Activated CD4-positive, CD25-positive, alpha-beta regulatory T cell treated with anti-CD3 and anti-CD28 coated beads, Interleukin-2, amount 50 U/mL, for 16 hours (primary cell): ENCODE measurements at regions not wholly inside any gene's neighbourhood (a gene's known extent, or its start where the extent isn't known, plus 50 kb on each side); places are given as distances from the start of the nearest gene placed in this dataset.

Experiments
- DNase-seq: peaks from one replicate; pipeline ENCODE4 v3.0.0-alpha.2; 2020; ENCODE audit warnings: low read depth, low spot score

GRCh38 chr11:15801616-15802015 lies 554.7 kb downstream of the SOX6 start:
- DNase-seq, result no peak

- DNase-seq, result no peak
These were observed 550.6 kb downstream of the SOX6 start for GRCh38 chr11:15805726-15806125.

GRCh38 chr11:15806217-15806616 lies 550.1 kb downstream of the SOX6 start:
- DNase-seq, result no peak

- DNase-seq, result no peak
These were observed 548.5 kb downstream of the SOX6 start for GRCh38 chr11:15807827-15808226.

GRCh38 chr11:15810082-15810481 lies 546.3 kb downstream of the SOX6 start:
- no peak for DNase-seq

- DNase-seq, result no peak
These were observed 545.8 kb downstream of the SOX6 start for GRCh38 chr11:15810525-15810924.

GRCh38 chr11:15815246-15816195 lies 540.8 kb downstream of the SOX6 start:
- DNase-seq, result no peak

- no peak for DNase-seq
These were observed 540.0 kb downstream of the SOX6 start for GRCh38 chr11:15816260-15816871.

- no peak for DNase-seq
These were observed 539.3 kb downstream of the SOX6 start for GRCh38 chr11:15817001-15817400.

- no peak for DNase-seq
These were observed 538.1 kb downstream of the SOX6 start for GRCh38 chr11:15818132-15818842.

GRCh38 chr11:15819679-15820286 lies 536.6 kb downstream of the SOX6 start:
- no peak for DNase-seq

- DNase-seq, result no peak
These were observed 534.9 kb downstream of the SOX6 start for GRCh38 chr11:15821451-15821850.

GRCh38 chr11:15824060-15824459 lies 532.3 kb downstream of the SOX6 start:
- DNase-seq, result no peak

GRCh38 chr11:15825976-15826650 lies 530.2 kb downstream of the SOX6 start:
- no peak for DNase-seq

GRCh38 chr11:15826826-15827225 lies 529.5 kb downstream of the SOX6 start:
- DNase-seq, result no peak

GRCh38 chr11:15828215-15828853 lies 528.0 kb downstream of the SOX6 start:
- DNase-seq, result no peak

- DNase-seq, result no peak
These were observed 527.0 kb downstream of the SOX6 start for GRCh38 chr11:15829312-15829711.

- DNase-seq, result no peak
These were observed 525.5 kb downstream of the SOX6 start for GRCh38 chr11:15830741-15831428.

- no peak for DNase-seq
These were observed 520.4 kb downstream of the SOX6 start for GRCh38 chr11:15835788-15836411.

- no peak for DNase-seq
These were observed 519.6 kb downstream of the SOX6 start for GRCh38 chr11:15836795-15837194.
